D721Med (cell line): ENCODE measurements at regions not wholly inside any gene's neighbourhood (a gene's known extent, or its start where the extent isn't known, plus 50 kb on each side); places are given as distances from the start of the nearest gene placed in this dataset.

Experiments used
- DNase-seq: peaks from one replicate; pipeline ENCODE4 v3.0.0; 2011; ENCODE audit warnings: low spot score; ENCODE audit not compliant: insufficient read length
- FAIRE-seq: peaks from 2 replicates; lab custom pipeline; 2011; peaks lifted over from hg19 to GRCh38; lab: Jason Lieb, UNC
- TF ChIP-seq, protein P1 (sequence below): IDR thresholded peaks from 2 replicates; pipeline ENCODE4 v1.5.1; 2012; ENCODE audit warnings: mild to moderate bottlenecking, control low read depth; ENCODE audit not compliant: insufficient read depth; ENCODE audit errors: missing control alignments

DNA sequence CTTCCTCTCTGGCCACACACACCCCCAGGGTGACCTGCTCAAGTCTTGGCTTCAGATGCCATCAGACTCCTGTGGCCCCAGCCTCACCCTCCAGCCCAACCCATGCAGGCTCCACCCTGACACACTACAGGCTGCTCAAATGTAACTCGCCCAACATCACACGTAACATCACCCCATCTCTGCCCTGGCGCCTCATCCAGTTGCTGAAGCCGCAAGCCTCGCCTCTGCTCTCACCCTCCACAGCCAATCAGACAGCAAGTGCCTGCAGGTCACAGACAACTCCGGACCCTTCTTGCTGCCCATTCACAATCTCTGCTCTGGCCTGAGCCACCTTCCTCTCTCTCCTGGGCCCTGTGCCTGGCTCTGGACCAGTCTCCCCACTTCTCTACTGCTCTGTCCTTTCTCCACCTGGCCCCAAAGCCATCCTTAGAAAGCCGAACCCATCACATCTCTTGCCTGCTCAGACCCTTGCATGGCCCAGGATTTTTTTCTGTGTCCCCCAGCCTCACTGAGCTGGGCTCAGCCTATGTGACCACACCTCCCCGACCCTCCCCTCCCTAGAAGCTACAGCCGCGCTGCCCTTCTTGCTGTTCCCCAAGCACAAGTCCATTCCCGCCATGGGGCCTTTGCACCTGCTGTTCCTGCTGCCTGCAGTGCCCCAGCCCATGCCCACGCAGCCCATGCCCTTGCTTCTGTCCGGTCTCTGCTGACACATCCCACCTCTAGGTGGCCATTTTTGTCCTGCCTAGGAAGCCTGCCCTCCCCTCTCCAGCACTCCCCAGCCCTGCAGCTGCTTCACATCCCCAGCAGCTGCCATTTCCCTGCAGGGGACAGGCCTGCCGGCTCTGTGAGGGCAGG, 333.9 kb downstream of the CTTN start:
- TF ChIP-seq, protein P1, sequence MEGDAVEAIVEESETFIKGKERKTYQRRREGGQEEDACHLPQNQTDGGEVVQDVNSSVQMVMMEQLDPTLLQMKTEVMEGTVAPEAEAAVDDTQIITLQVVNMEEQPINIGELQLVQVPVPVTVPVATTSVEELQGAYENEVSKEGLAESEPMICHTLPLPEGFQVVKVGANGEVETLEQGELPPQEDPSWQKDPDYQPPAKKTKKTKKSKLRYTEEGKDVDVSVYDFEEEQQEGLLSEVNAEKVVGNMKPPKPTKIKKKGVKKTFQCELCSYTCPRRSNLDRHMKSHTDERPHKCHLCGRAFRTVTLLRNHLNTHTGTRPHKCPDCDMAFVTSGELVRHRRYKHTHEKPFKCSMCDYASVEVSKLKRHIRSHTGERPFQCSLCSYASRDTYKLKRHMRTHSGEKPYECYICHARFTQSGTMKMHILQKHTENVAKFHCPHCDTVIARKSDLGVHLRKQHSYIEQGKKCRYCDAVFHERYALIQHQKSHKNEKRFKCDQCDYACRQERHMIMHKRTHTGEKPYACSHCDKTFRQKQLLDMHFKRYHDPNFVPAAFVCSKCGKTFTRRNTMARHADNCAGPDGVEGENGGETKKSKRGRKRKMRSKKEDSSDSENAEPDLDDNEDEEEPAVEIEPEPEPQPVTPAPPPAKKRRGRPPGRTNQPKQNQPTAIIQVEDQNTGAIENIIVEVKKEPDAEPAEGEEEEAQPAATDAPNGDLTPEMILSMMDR = no peak
- FAIRE-seq (no peak), DNase-seq (no peak)

DNA sequence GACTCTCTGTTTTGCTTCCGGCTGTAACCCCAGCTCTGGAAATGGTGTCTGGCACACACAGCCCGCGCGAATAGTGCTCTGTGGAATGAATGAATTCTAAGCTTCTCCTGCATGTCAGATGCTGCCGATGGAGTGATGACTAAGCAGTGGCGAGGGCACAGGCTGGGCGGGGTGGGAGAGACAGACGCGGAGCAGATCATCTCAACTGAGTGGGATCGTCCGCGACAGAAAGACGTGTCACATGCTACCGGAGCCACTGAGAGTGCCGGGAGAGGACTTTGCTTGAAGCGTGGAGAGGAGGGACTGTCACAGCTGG, 334.5 kb downstream of the CTTN start:
- TF ChIP-seq, protein P1 = no peak
- DNase-seq (no peak), FAIRE-seq (no peak)

DNA sequence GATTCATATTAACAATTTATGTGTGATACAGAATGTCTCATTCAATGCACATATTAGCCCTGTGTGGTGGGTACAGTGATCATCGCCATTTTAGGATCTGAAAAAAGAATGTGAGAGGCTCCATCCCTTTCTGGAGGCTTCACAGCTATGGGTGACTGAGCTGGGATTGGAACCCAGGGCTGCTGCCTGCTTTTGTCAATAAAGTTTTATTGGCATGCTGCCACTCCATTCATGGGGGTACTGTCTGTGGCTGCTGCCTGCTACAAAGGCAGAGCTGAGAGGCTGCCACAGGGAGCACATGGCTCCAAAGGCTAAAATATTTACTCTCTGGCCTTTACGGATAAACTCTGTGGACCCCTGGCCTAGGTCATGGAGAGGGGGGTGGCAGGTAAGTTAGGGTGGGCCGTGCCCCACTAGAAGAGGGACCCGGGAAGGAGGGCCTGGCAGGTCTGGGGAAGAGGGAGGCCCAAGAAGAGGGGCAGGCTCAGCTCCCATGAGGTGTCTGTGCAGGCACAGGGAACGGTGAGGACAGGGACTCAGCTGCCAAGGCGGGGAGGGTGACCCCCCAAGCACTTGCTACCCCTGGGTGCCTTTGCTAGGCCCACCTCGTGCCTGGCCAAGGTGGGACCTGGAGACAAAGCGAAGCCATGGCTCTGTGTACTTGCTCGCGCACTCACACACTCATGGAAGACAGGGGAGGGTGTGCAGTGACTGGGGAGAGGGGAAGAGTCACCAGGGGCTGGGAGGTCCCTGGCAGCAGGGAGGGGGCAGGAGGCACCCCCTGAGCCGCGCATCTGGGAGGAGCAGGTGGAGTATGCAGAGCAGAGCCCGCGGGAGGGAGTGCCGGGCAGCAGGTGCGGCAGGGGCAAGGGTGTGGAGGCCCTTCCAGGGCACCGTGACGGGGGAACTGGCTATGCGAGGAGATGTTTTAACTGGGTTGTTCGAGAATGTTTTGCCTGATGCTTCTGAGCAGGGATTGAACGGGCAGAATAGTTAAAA, 335.3 kb downstream of the CTTN start:
- FAIRE-seq (no peak), DNase-seq (no peak)
- TF ChIP-seq, protein P1 = no peak

DNA sequence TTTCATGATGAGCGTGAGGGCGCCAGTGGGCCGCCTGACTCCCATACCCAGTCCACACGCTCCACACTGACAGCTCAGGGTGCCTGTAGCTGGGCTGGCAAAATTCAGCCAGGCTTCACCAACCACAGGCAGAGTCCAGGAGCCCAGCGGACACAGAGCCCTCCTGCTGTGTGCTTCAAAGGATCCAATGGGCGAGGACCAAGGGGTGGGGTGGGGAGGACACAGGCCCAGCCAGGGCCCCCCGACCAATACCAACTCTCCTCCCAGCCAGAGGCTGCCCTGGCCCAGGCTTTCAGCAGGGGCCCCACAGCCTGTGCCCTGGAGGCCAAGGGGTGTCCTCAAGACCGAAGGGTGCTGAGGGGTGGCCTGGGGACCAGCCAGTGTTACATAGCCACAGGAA, 336.1 kb downstream of the CTTN start:
- no peak for DNase-seq
- no peak for FAIRE-seq
- TF ChIP-seq, protein P1 = no peak

DNA sequence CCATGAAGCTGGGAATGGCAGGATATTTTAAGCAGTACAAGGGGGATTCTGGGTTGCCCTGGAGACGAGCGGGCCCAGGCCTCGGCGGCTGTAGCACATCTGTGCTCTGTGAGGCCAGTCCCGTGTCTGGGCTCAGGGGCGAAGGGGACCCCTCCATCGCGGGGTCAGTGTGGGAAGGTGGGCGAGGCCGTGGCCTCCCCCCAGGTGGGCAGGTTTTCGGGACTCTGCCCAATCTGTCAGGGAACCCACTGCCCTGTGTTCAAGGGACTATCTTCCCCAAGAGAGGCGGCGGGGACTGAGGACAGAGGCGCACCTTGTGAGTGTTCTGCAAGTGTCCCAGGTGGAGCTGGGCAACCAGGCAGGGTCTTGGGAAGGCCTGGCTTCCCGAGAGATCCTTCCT, 336.6 kb downstream of the CTTN start:
- TF ChIP-seq, protein P1 = no peak
- DNase-seq = no peak
- FAIRE-seq = no peak

DNA sequence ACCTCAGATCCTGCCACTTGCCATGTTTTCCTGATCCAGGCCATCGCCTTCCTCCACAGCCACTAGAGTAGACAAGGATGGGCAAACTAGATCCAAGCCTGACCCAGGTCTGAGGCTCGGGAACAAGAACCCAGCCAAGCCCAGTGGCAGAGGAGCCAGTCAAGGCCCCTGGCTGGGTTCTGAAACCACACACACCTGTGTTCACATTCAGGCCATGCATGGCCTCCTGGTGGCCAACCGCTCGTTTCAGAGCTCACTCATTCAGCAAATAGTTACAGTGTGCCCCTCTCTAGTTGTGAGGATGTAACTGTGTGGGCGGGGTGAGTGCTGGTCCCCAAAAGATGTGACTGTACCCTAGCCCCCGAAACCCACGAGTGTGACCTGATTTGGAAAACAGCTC, 337.6 kb downstream of the CTTN start:
- TF ChIP-seq, protein P1 = no peak
- FAIRE-seq (no peak), DNase-seq (no peak)
